ENCODE measurements at regions not wholly inside any gene's neighbourhood (a gene's known extent, or its start where the extent isn't known, plus 50 kb on each side); places are given as distances from the start of the nearest gene placed in this dataset.

GRCh38 chr17:73861543-73861942, 217.3 kb upstream of the SDK2 start:
- no peak for DNase-seq (ENCODE audit: low spot score)
- TF ChIP-seq CTCF (IDR thresholded peaks at IDR 0.05; ENCODE audit: extremely low read depth, missing control alignments) = no peak

GRCh38 chr17:73863761-73864535, 219.7 kb upstream of the SDK2 start:
- no peak for TF ChIP-seq CTCF (IDR thresholded peaks at IDR 0.05; ENCODE audit: extremely low read depth, missing control alignments)

GRCh38 chr17:73865831-73866230, 221.6 kb upstream of the SDK2 start:
- TF ChIP-seq CTCF (IDR thresholded peaks at IDR 0.05; ENCODE audit: extremely low read depth, missing control alignments) = no peak
- no peak for DNase-seq (ENCODE audit: low spot score)

More at GRCh38 chr17:73863761-73864535, 219.7 kb upstream of the SDK2 start:
- DNase-seq (ENCODE audit: low spot score) = no peak

GRCh38 chr17:73867056-73867455, 222.8 kb upstream of the SDK2 start:
- no peak for TF ChIP-seq CTCF (IDR thresholded peaks at IDR 0.05; ENCODE audit: extremely low read depth, missing control alignments)
- DNase-seq (ENCODE audit: low spot score) = no peak

GRCh38 chr17:73870068-73870467, 225.8 kb upstream of the SDK2 start:
- no peak for TF ChIP-seq CTCF (IDR thresholded peaks at IDR 0.05; ENCODE audit: extremely low read depth, missing control alignments)
- DNase-seq (ENCODE audit: low spot score) = no peak

- DNase-seq (ENCODE audit: low spot score) = no peak
- no peak for TF ChIP-seq CTCF (IDR thresholded peaks at IDR 0.05; ENCODE audit: extremely low read depth, missing control alignments)
These were observed 226.2 kb upstream of the SDK2 start for GRCh38 chr17:73870473-73870872.

- no peak for DNase-seq (ENCODE audit: low spot score)
- TF ChIP-seq CTCF (IDR thresholded peaks at IDR 0.05; ENCODE audit: extremely low read depth, missing control alignments) = no peak
These were observed 228.6 kb upstream of the SDK2 start for GRCh38 chr17:73872816-73873215.

All from GM20000 (cell line).